ENCODE measurements at regions not wholly inside any gene's neighbourhood (a gene's known extent, or its start where the extent isn't known, plus 50 kb on each side); places are given as distances from the start of the nearest gene placed in this dataset.

DNA sequence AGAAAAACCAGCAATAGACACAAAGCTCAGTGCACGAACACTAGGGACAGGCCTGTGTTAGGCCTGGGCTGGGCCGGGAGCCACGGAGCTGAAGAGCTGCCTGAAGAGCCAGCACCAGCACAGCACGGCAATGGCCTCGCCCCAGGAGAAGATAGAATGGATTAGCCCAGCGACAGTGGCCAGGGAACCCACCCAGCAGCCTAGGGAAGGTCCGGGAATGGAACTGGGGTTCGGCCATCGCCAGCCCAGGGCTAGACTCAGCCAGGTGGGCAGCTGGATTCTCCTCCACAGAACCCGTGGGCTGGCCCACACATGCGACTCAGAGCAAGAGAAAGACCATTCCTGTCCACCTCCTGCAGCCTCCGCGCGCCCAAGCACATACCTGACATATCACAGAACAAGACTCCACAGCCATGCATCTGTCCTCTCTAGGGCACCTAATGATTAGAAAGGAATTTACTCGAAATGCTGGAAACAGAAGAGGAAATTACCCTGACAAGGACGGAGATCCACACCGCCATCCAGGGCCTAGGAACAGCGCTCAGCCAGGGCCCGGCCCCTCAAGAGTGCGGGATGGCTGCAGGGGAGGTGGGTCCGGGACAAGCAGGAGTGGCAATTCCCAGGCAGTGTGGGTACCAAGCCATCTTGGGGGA is 82.8 kb downstream of the TMEM18 start:
- Histone ChIP-seq H4K5ac (ENCODE audit: insufficient read length, low read depth, low read length) (no peak overlapping the region), H2BK5ac (ENCODE audit: low read depth, low read length) (no peak overlapping the region), H3K27ac (ENCODE audit: low read depth, low read length) (no peak overlapping the region), H3K4ac (replicated peaks; ENCODE audit: insufficient read length, low read depth, low read length) (no peak overlapping the region), H3K27me3 (replicated peaks in 1 of 4; ENCODE audit: control insufficient read depth in 3 of 4, extremely low read depth in 1 of 4, insufficient read depth in 3 of 4, low read length in 3 of 4) (no peaks in the 10 kb centered on the region; a peak in 1 of 7 replicates), H3K4me2 (ENCODE audit: insufficient read depth in 1 of 2, low read depth in 2 of 2, low read length in 2 of 2) (no peak overlapping the region), H3K9me3 (ENCODE audit: insufficient read depth in 2 of 2, low read depth in 1 of 2, low read length in 1 of 2) (no peaks in the 10 kb centered on the region; a peak in 1 of 4 replicates), H3K36me3 (ENCODE audit: control insufficient read depth in 2 of 4, insufficient read depth in 4 of 4, low read length in 3 of 4) (no peaks in the 10 kb centered on the region), H4K91ac (replicated peaks; ENCODE audit: insufficient read length, low read length) (no peak overlapping the region), H2AFZ (ENCODE audit: low read length) (no peak overlapping the region), H3K23me2 (ENCODE audit: low read depth, low read length) (no peaks in the 10 kb centered on the region), H3K18ac (ENCODE audit: extremely low read depth, low read length) (no peak overlapping the region; the same call in 1 of the 2 replicates), H4K8ac (ENCODE audit: extremely low read depth, insufficient read depth, low read length) (no peak overlapping the region), H4K20me1 (replicated peaks in 1 of 2; ENCODE audit: control insufficient read depth in 1 of 2, insufficient read depth in 2 of 2, low read length in 2 of 2) (peaks cover 0 to 1% of the 10 kb centered on the region in 2 experiments), H3K9ac (replicated peaks in 1 of 4; ENCODE audit: extremely low read depth in 1 of 4, low read depth in 3 of 4, low read length in 3 of 4) (no peak overlapping the region), H2BK20ac (ENCODE audit: low read length) (no peak overlapping the region), H3K4me3 (ENCODE audit: extremely low read depth in 1 of 4, insufficient read depth in 2 of 4, low read depth in 3 of 4, low read length in 4 of 4) (no peak overlapping the region), H3K14ac (ENCODE audit: insufficient read length) (no peak overlapping the region), H3K56ac (replicated peaks; ENCODE audit: insufficient read length, low read depth, low read length) (no peak overlapping the region), H3K23ac (ENCODE audit: insufficient read length) (no peak overlapping the region), H3K79me2 (ENCODE audit: control insufficient read depth in 1 of 2, insufficient read depth in 2 of 2, low read length in 2 of 2) (no peaks in the 10 kb centered on the region), H2BK15ac (ENCODE audit: low read length) (no peak overlapping the region), H3K4me1 (replicated peaks in 1 of 4; ENCODE audit: control insufficient read depth in 3 of 4, insufficient read depth in 4 of 4, low read length in 3 of 4) (no peaks in the 10 kb centered on the region), H2BK120ac (replicated peaks; ENCODE audit: low read depth, low read length) (no peak overlapping the region), H3K79me1 (ENCODE audit: low read depth, low read length) (no peaks in the 10 kb centered on the region), H2AK5ac (ENCODE audit: low read depth, low read length) (no peak overlapping the region), H2BK12ac (ENCODE audit: low read depth, low read length) (no peak overlapping the region)
- FAIRE-seq (no peak), DNase-seq (ENCODE audit: low read depth in 1 of 2, low spot score in 2 of 2) (no peak)
- CTCF ChIA-PET (ENCODE audit: partially characterized antibody): interaction anchor here (0.6 to 1.0 kb wide), 4 partner anchors 98 to 999 kb away, joined by 3 to 4 read pairs (median 4); no protein-coding TSS in a partner anchor
- POLR2A ChIA-PET (ENCODE audit: partially characterized antibody): no interaction called here
- TF ChIP-seq KDM5A (IDR thresholded peaks at IDR 0.05; ENCODE audit: low read length) (no peak), YY1 (IDR thresholded peaks at IDR 0.05; ENCODE audit: low read depth, low read length) (no peak), GABPA (IDR thresholded peaks at IDR 0.05; ENCODE audit: borderline replicate concordance, insufficient read depth, low read length) (no peak), CBX8 (IDR thresholded peaks at IDR 0.05; ENCODE audit: borderline replicate concordance, low read depth, low read length) (no peak)
- TF ChIP-seq, protein P1, sequence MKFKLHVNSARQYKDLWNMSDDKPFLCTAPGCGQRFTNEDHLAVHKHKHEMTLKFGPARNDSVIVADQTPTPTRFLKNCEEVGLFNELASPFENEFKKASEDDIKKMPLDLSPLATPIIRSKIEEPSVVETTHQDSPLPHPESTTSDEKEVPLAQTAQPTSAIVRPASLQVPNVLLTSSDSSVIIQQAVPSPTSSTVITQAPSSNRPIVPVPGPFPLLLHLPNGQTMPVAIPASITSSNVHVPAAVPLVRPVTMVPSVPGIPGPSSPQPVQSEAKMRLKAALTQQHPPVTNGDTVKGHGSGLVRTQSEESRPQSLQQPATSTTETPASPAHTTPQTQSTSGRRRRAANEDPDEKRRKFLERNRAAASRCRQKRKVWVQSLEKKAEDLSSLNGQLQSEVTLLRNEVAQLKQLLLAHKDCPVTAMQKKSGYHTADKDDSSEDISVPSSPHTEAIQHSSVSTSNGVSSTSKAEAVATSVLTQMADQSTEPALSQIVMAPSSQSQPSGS (IDR thresholded peaks at IDR 0.05; ENCODE audit: low read length): no peak
- WGBS, 2 experiments (ENCODE audit: extremely low coverage in 1 of 2, insufficient coverage in 1 of 2, insufficient read length in 1 of 2, insufficient replicate concordance in 2 of 2, low coverage in 1 of 2, low lambda C conversion rate in 2 of 2, missing lambda C conversion rate in 1 of 2): 91% methylated on average over 21 of the region's 21 CpGs; no CpG with 5 or more reads in 1 of the 2 experiments
